Mucosa of gallbladder (tissue), 1 donor: ENCODE measurements at regions not wholly inside any gene's neighbourhood (a gene's known extent, or its start where the extent isn't known, plus 50 kb on each side); places are given as distances from the start of the nearest gene placed in this dataset.
"Not testable (repeated sequence)": the region's sequence is repeated elsewhere in the genome, so short reads cannot be mapped to it uniquely, and the experiment has no call there.

Experiments
- DNase-seq: peaks from one replicate; pipeline ENCODE4 v3.0.0-alpha.2; 2020; ENCODE audit warnings: low spot score
- donor health status: DM: no; HTN: no; CAD: no.

- DNase-seq: no peak
These were observed 276.2 kb upstream of the RARB start for GRCh38 chr3:25151903-25152295.

- DNase-seq: no peak
These were observed 274.9 kb upstream of the RARB start for GRCh38 chr3:25153136-25153535.

GRCh38 chr3:25153561-25153960 lies 274.5 kb upstream of the RARB start:
- no peak for DNase-seq

- no peak for DNase-seq
These were observed 272.2 kb upstream of the RARB start for GRCh38 chr3:25155652-25156471.

GRCh38 chr3:25156626-25157025 lies 271.4 kb upstream of the RARB start:
- no peak for DNase-seq

- DNase-seq: no peak
These were observed 262.8 kb upstream of the RARB start for GRCh38 chr3:25165306-25165705.

GRCh38 chr3:25166016-25166415 lies 262.0 kb upstream of the RARB start:
- no peak for DNase-seq

GRCh38 chr3:25169151-25169550 lies 258.9 kb upstream of the RARB start:
- no peak for DNase-seq

- DNase-seq: no peak
These were observed 258.0 kb upstream of the RARB start for GRCh38 chr3:25170021-25170420.

- DNase-seq: no peak
These were observed 256.8 kb upstream of the RARB start for GRCh38 chr3:25171118-25171807.

GRCh38 chr3:25171897-25172296 lies 256.2 kb upstream of the RARB start:
- no peak for DNase-seq

- no peak for DNase-seq
These were observed 254.5 kb upstream of the RARB start for GRCh38 chr3:25173606-25174005.

- no peak for DNase-seq
These were observed 253.8 kb upstream of the RARB start for GRCh38 chr3:25174251-25174650.

- no peak for DNase-seq
These were observed 251.0 kb upstream of the RARB start for GRCh38 chr3:25177041-25177440.

GRCh38 chr3:25178672-25179071 lies 249.4 kb upstream of the RARB start:
- DNase-seq: no peak

- DNase-seq: no peak
These were observed 247.0 kb upstream of the RARB start for GRCh38 chr3:25181096-25181495.

GRCh38 chr3:25182794-25183193 lies 245.3 kb upstream of the RARB start:
- no peak for DNase-seq

GRCh38 chr3:25184641-25185250 lies 243.3 kb upstream of the RARB start:
- no peak for DNase-seq

- no peak for DNase-seq
These were observed 236.4 kb upstream of the RARB start for GRCh38 chr3:25191673-25192072.

- DNase-seq: not testable (repeated sequence)
These were observed 228.5 kb upstream of the RARB start for GRCh38 chr3:25199567-25199966.

GRCh38 chr3:25212736-25213135 lies 215.3 kb upstream of the RARB start:
- no peak for DNase-seq

- DNase-seq: no peak
These were observed 214.0 kb upstream of the RARB start for GRCh38 chr3:25214034-25214433.

- no peak for DNase-seq
These were observed 209.7 kb upstream of the RARB start for GRCh38 chr3:25218362-25218761.
